T-helper 2 cell treated with Interferon-gamma antibody and Interleukin-4, amounts not matched to agents 100 ng/mL and 5 ng/mL, for 36 hours (primary cell): ENCODE measurements at regions not wholly inside any gene's neighbourhood (a gene's known extent, or its start where the extent isn't known, plus 50 kb on each side); places are given as distances from the start of the nearest gene placed in this dataset.
"Not testable (repeated sequence)": the region's sequence is repeated elsewhere in the genome, so short reads cannot be mapped to it uniquely, and the experiment has no call there.

Experiments
- intact Hi-C: fragments of 100-400 bp; cut with micrococcal nuclease; formaldehyde crosslinking; loops from one replicate; pipeline ENCODE4 v1.15.1; 2023

DNA sequence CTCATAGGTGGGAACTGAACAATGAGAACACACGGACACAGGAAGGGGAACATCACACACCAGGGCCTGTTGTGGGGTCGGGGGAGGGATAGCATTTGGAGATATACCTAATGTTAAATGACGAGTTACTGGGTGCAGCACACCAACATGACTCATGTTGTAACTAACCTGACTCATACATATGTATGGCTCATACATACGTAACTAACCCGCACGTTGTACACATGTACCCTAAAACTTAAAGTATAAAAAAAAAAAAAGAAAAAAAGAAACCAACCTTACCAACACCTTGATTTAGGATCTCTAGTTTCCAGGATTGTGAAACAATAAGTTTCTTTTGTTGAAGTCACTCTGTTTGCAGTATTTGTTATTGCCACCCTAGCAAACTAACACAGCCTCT is 76.3 kb upstream of the NPSR1 start:
- intact Hi-C loops = not testable (repeated sequence)

DNA sequence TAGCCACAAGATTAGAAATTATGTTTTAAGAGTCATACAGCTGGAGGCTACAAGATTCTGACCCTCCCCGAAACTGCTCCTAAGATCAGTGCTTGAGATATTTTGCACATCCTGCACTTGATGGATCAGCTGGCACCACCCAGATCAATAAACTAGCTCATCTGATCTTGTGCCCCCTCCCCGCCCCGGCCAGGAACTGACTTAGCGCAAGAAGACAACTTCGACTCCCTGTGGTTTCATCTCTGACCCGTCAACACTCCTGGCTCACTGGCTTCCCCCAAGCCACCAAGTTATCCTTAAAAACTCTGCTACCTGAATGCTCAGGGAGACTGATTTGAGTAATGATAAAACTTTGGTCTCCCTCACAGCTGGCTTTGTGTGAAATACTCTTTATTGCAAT is 73.5 kb upstream of the NPSR1 start:
- intact Hi-C loops = no loop called here

DNA sequence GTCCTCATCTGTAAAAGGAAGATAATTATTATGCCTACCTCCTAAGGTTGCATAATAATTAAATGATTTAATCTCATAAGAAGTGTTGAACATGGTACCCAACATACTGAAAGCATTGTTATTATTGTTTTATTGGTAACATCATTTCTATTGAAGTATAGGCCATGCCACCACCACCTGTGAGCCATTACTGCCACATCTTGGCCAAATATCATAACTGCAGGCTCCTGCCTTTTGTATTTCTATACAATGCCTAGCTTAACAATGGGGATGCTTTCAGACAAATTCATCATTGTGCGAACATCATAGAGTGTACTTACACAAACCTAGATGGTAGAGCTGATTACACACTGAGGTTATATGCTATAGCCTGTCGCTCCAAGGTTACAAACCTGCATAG is 61.1 kb upstream of the NPSR1 start:
- intact Hi-C loops = no loop called here

DNA sequence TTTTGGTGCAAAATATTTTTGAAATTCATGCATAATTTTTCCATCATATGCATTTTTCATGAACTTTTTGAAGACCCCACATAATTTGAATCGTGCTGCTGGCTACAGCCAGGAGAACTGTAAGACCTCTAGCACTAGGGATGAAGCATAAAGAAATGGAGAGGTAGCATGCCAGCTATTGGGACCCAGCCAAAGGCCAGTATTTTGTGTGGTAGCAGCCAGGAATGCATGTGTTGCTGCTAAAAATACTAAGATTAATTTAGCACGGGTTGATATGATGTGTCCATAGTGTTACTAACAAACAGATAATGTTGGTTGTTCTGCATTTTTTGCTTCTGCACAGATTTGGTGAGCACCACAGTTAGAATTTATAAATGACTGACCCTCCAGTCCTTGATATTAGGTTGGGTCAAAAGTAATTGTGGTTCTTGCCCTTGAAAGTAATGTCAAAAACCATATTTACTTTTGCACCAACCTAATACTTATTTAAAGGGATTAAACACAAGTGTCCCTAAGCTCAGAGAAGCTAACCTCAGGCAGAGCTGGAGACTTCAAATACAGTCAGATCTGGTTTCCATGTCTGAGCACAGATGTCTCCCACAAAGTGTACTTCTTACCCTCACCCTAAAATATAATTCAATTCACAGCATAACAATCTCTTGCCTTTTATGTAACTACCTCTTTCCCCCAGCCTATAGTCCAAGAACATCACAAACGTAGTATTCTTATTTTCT is 54.1 kb upstream of the NPSR1 start:
- intact Hi-C loops = no loop called here
